ENCODE measurements at regions not wholly inside any gene's neighbourhood (a gene's known extent, or its start where the extent isn't known, plus 50 kb on each side); places are given as distances from the start of the nearest gene placed in this dataset.
A peak's percentile ranks its signal among the peaks of the same experiment; 100 is the strongest.

GRCh38 chr14:28656704-28657255 lies 109.8 kb upstream of the FOXG1 start:
- DNase-seq = no peak

- DNase-seq = peak; percentile 8
These were observed 105.3 kb upstream of the FOXG1 start for GRCh38 chr14:28661171-28661772.

- no peak for DNase-seq
These were observed 99.6 kb upstream of the FOXG1 start for GRCh38 chr14:28666961-28667360.

- no peak for DNase-seq
These were observed 95.2 kb upstream of the FOXG1 start for GRCh38 chr14:28671425-28671824.

- no peak for DNase-seq
These were observed 93.5 kb upstream of the FOXG1 start for GRCh38 chr14:28673056-28673455.

GRCh38 chr14:28676479-28676878 lies 90.1 kb upstream of the FOXG1 start:
- DNase-seq = peak; percentile 4

GRCh38 chr14:28677381-28677780 lies 89.2 kb upstream of the FOXG1 start:
- DNase-seq = no peak

- no peak for DNase-seq
These were observed 87.7 kb upstream of the FOXG1 start for GRCh38 chr14:28678887-28679286.

GRCh38 chr14:28681681-28682080 lies 84.9 kb upstream of the FOXG1 start:
- no peak for DNase-seq

- no peak for DNase-seq
These were observed 76.4 kb upstream of the FOXG1 start for GRCh38 chr14:28690029-28690692.

GRCh38 chr14:28695109-28695508 lies 71.5 kb upstream of the FOXG1 start:
- DNase-seq = no peak

- no peak for DNase-seq
These were observed 64.9 kb upstream of the FOXG1 start for GRCh38 chr14:28701733-28702132.

GRCh38 chr14:28703482-28703881 lies 63.1 kb upstream of the FOXG1 start:
- DNase-seq = no peak

- no peak for DNase-seq
These were observed 62.4 kb upstream of the FOXG1 start for GRCh38 chr14:28704153-28704552.

- no peak for DNase-seq
These were observed 58.8 kb upstream of the FOXG1 start for GRCh38 chr14:28707814-28708213.

- DNase-seq = no peak
These were observed 56.8 kb upstream of the FOXG1 start for GRCh38 chr14:28709571-28710305.
